GM12878 (cell line): ENCODE measurements at regions not wholly inside any gene's neighbourhood (a gene's known extent, or its start where the extent isn't known, plus 50 kb on each side); places are given as distances from the start of the nearest gene placed in this dataset.

Experiments
- CREB1 ChIP-seq: IDR thresholded peaks from 2 replicates; pipeline ENCODE4 v1.6.1; 2012; ENCODE audit warnings: low read depth, mild to moderate bottlenecking, inconsistent platforms
- PAX5 ChIP-seq: IDR thresholded peaks from 2 replicates; pipeline ENCODE4 v1.6.1; 2011; ENCODE audit warnings: low read depth, low read length, borderline replicate concordance

- TF ChIP-seq CREB1 = no peak
- TF ChIP-seq PAX5 = no peak
These were observed 119.6 kb downstream of the KLF6 start for GRCh38 chr10:3665316-3665908.
